Loucy (cell line): ENCODE measurements at regions not wholly inside any gene's neighbourhood (a gene's known extent, or its start where the extent isn't known, plus 50 kb on each side); places are given as distances from the start of the nearest gene placed in this dataset.

Experiments used
- H2AFZ ChIP-seq: fragments of 200-600 bp; sonication (generic); 2 replicates; pipeline ENCODE4 v1.6.0; 2016; ENCODE audit warnings: antibody characterized with exemption, mild to moderate bottlenecking, low read length, moderate library complexity
- H3F3A ChIP-seq: fragments of 200-600 bp; 2 replicates; pipeline ENCODE4 v1.6.0; 2016; ENCODE audit warnings: antibody characterized with exemption, low read depth, mild to moderate bottlenecking
- H3K27me3 ChIP-seq: fragments of 200-600 bp; sonication (generic); 2 replicates; pipeline ENCODE4 v1.6.1; 2014; ENCODE audit warnings: low read length, mild to moderate bottlenecking; ENCODE audit not compliant: insufficient read depth, poor library complexity, severe bottlenecking
- H3K36me3 ChIP-seq: fragments of 200-600 bp; sonication (generic); 2 replicates; pipeline ENCODE4 v1.6.1; 2016; ENCODE audit warnings: low read length; ENCODE audit not compliant: insufficient read depth
- H3K4me1 ChIP-seq: fragments of 200-600 bp; sonication (generic); 2 replicates; pipeline ENCODE4 v1.5.1; 2014; ENCODE audit warnings: low read length, mild to moderate bottlenecking; ENCODE audit not compliant: insufficient read depth, poor library complexity, severe bottlenecking
- H3K4me2 ChIP-seq: fragments of 200-600 bp; sonication (generic); 2 replicates; pipeline ENCODE4 v1.6.0; 2014; ENCODE audit warnings: antibody characterized with exemption, low read length, low read depth, mild to moderate bottlenecking; ENCODE audit not compliant: poor library complexity, severe bottlenecking
- H3K4me3 ChIP-seq: fragments of 200-600 bp; sonication (generic); 2 replicates; pipeline ENCODE4 v1.5.1; 2014; ENCODE audit warnings: low read length, mild to moderate bottlenecking, mixed read lengths; ENCODE audit not compliant: poor library complexity, severe bottlenecking
- H3K79me2 ChIP-seq: fragments of 200-600 bp; sonication (generic); 2 replicates; pipeline ENCODE4 v1.6.1; 2014; ENCODE audit warnings: low read length; ENCODE audit not compliant: insufficient read depth
- H3K9ac ChIP-seq: fragments of 200-600 bp; sonication (generic); 2 replicates; pipeline ENCODE4 v1.6.0; 2014; ENCODE audit warnings: mild to moderate bottlenecking, low read depth, low read length, moderate library complexity; ENCODE audit not compliant: poor library complexity, severe bottlenecking
- H3K9me2 ChIP-seq: fragments of 200-600 bp; sonication (generic); replicated peaks from 2 replicates; pipeline ENCODE4 v1.6.1; 2016; ENCODE audit warnings: low read depth, low read length, mixed read lengths
- H3K9me3 ChIP-seq: fragments of 200-600 bp; sonication (generic); 2 replicates; pipeline ENCODE4 v1.6.1; 2014; ENCODE audit warnings: mild to moderate bottlenecking, antibody characterized with exemption, low read length, low read depth; ENCODE audit not compliant: insufficient read depth
- H4K20me1 ChIP-seq: fragments of 200-600 bp; sonication (generic); 2 replicates; pipeline ENCODE4 v1.6.0; 2014; ENCODE audit warnings: antibody characterized with exemption, low read length, mild to moderate bottlenecking; ENCODE audit not compliant: insufficient read depth, poor library complexity, severe bottlenecking
- CTCF ChIP-seq: fragments of 200-600 bp; sonication (generic); conservative IDR thresholded peaks from 2 replicates; pipeline ENCODE4 v1.5.1; 2014; ENCODE audit warnings: mild to moderate bottlenecking, antibody characterized with exemption, low read length
- EZH2phosphoT487 ChIP-seq: fragments of 200-600 bp; IDR thresholded peaks from 2 replicates; pipeline ENCODE4 v1.6.1; 2018; ENCODE audit warnings: antibody characterized with exemption, mild to moderate bottlenecking, moderate library complexity, borderline replicate concordance

- no peaks in the 10 kb centered on the region for H3K9me3 ChIP-seq
- no peaks in the 10 kb centered on the region for H3K36me3 ChIP-seq
- no peaks in the 10 kb centered on the region for H3K27me3 ChIP-seq
- no peak overlapping the region for H3K4me3 ChIP-seq
- no peaks in the 10 kb centered on the region for H4K20me1 ChIP-seq
- no peaks in the 10 kb centered on the region for H3K79me2 ChIP-seq
- H2AFZ ChIP-seq = no peak overlapping the region
- no peak overlapping the region for H3K4me2 ChIP-seq
- H3F3A ChIP-seq = no peaks in the 10 kb centered on the region
- no peak overlapping the region for H3K9ac ChIP-seq
- no peaks in the 10 kb centered on the region for H3K4me1 ChIP-seq
- no peaks in the 10 kb centered on the region for H3K9me2 ChIP-seq
- TF ChIP-seq CTCF = no peak
- no peak for TF ChIP-seq EZH2phosphoT487
Measured at GRCh38 chr3:88963003-88963402, 144.4 kb upstream of the EPHA3 start.

- H3K79me2 ChIP-seq = no peaks in the 10 kb centered on the region
- no peaks in the 10 kb centered on the region for H3K9me2 ChIP-seq
- no peaks in the 10 kb centered on the region for H3K9me3 ChIP-seq
- no peak overlapping the region for H3K9ac ChIP-seq
- H3F3A ChIP-seq = no peaks in the 10 kb centered on the region
- H3K4me2 ChIP-seq = no peak overlapping the region
- TF ChIP-seq CTCF (no peak), EZH2phosphoT487 (no peak)
- H4K20me1 ChIP-seq = no peaks in the 10 kb centered on the region
- H2AFZ ChIP-seq = no peak overlapping the region
- no peaks in the 10 kb centered on the region for H3K36me3 ChIP-seq
- no peaks in the 10 kb centered on the region for H3K27me3 ChIP-seq
- no peaks in the 10 kb centered on the region for H3K4me1 ChIP-seq
- no peak overlapping the region for H3K4me3 ChIP-seq
Measured at GRCh38 chr3:88979760-88980159, 127.7 kb upstream of the EPHA3 start.

- Histone ChIP-seq H3F3A (no peaks in the 10 kb centered on the region), H3K4me3 (no peak overlapping the region), H3K4me2 (no peak overlapping the region), H2AFZ (no peak overlapping the region), H4K20me1 (no peaks in the 10 kb centered on the region), H3K27me3 (no peaks in the 10 kb centered on the region), H3K79me2 (no peaks in the 10 kb centered on the region), H3K9me2 (no peaks in the 10 kb centered on the region), H3K9me3 (no peaks in the 10 kb centered on the region), H3K4me1 (no peaks in the 10 kb centered on the region), H3K36me3 (no peaks in the 10 kb centered on the region), H3K9ac (no peak overlapping the region)
- no peak for TF ChIP-seq CTCF
Measured at GRCh38 chr3:88983458-88983857, 124.0 kb upstream of the EPHA3 start.
